Stomach (tissue), 4 donors: ENCODE measurements at regions not wholly inside any gene's neighbourhood (a gene's known extent, or its start where the extent isn't known, plus 50 kb on each side); places are given as distances from the start of the nearest gene placed in this dataset.

Experiments
- EP300 ChIP-seq: sonication (generic); formaldehyde crosslinking; IDR thresholded peaks from one replicate; pipeline ENCODE4 v1.6.1; 2017; ENCODE audit warnings: antibody characterized with exemption
- POLR2A ChIP-seq, 4 donors: fragments of 450-650 bp; IDR thresholded peaks; one replicate each; pipeline ENCODE4 v1.6.1; 2016; ENCODE audit warnings: antibody characterized with exemption in 4 of 4, control low read depth in 2 of 4, mild to moderate bottlenecking in 1 of 4, moderate library complexity in 1 of 4
- POLR2AphosphoS5 ChIP-seq, 3 donors: sonication (generic); formaldehyde crosslinking; IDR thresholded peaks; one replicate each; pipeline ENCODE4 v1.6.1; 2016; ENCODE audit warnings: antibody characterized with exemption in 3 of 3
- TF ChIP-seq, protein P1 (sequence below), 7 experiments: fragments of 450-650 bp in 4 of 7; fragments of 200-600 bp in 3 of 7; sonication (generic) in 3 of 7; IDR thresholded peaks; one replicate each; pipeline ENCODE4 v1.5.1; 2016 to 2019; ENCODE audit warnings: antibody characterized with exemption in 7 of 7, control low read depth in 2 of 7, mild to moderate bottlenecking in 1 of 7

DNA sequence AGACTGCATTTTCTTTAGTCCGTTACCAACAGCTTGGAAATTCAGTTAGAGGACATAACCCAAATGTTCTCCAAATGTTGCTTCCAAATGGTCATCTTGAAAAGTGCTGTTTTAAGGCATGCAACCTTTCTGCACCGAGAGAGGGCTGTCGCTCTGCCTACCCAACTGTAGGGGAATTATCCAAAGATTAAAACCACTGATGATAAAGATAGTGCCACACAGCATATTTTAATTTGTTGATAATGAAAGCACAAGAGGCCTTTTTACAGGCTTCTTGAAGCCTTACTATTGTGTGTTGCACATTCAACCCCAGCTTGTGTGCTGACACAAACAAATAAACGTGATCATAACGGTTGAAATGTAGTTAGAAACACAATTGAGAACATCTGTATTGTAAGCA is 121.5 kb downstream of the LMO4 start:
- TF ChIP-seq, protein P1, sequence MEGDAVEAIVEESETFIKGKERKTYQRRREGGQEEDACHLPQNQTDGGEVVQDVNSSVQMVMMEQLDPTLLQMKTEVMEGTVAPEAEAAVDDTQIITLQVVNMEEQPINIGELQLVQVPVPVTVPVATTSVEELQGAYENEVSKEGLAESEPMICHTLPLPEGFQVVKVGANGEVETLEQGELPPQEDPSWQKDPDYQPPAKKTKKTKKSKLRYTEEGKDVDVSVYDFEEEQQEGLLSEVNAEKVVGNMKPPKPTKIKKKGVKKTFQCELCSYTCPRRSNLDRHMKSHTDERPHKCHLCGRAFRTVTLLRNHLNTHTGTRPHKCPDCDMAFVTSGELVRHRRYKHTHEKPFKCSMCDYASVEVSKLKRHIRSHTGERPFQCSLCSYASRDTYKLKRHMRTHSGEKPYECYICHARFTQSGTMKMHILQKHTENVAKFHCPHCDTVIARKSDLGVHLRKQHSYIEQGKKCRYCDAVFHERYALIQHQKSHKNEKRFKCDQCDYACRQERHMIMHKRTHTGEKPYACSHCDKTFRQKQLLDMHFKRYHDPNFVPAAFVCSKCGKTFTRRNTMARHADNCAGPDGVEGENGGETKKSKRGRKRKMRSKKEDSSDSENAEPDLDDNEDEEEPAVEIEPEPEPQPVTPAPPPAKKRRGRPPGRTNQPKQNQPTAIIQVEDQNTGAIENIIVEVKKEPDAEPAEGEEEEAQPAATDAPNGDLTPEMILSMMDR (IDR thresholded peaks at IDR 0.05) = no peak
- TF ChIP-seq POLR2AphosphoS5 (IDR thresholded peaks at IDR 0.05) = no peak
- no peak for TF ChIP-seq EP300
- no peak for TF ChIP-seq POLR2A (IDR thresholded peaks at IDR 0.05)
